Activated CD8-positive, alpha-beta T cell treated with anti-CD3 and anti-CD28 coated beads for 36 hours (primary cell): ENCODE measurements at regions not wholly inside any gene's neighbourhood (a gene's known extent, or its start where the extent isn't known, plus 50 kb on each side); places are given as distances from the start of the nearest gene placed in this dataset.

Experiments used
- ATAC-seq: fragments of 200-7000 bp; cut with Tn5 transposase; one replicate; pipeline ENCODE4 v1.10.0; 2021; ENCODE audit warnings: mild to moderate bottlenecking, moderate library complexity
- CTCF ChIA-PET: fragments of 350-600 bp; sonication (Branson Sonifier 250); formaldehyde crosslinking; loops from one replicate; lab custom pipeline; 2021; ENCODE audit warnings: antibody characterized with exemption; lab: Charles Lee
- POLR2A ChIA-PET: fragments of 350-600 bp; sonication (Branson Sonifier 250); formaldehyde crosslinking; loops from one replicate; lab custom pipeline; 2021; ENCODE audit warnings: antibody characterized with exemption; lab: Charles Lee
- DNase-seq: peaks from one replicate; pipeline ENCODE4 v3.0.0-alpha.2; 2020
- H3K27ac Mint-ChIP-seq: one replicate; pipeline ENCODE4 v1.8.0; 2021; ENCODE audit warnings: mild to moderate bottlenecking, mixed read lengths
- H3K27me3 Mint-ChIP-seq: one replicate; pipeline ENCODE4 v1.8.0; 2021; ENCODE audit warnings: mixed read lengths
- H3K36me3 Mint-ChIP-seq: one replicate; pipeline ENCODE4 v1.8.0; 2021; ENCODE audit warnings: low read depth, mixed read lengths
- H3K4me1 Mint-ChIP-seq: one replicate; pipeline ENCODE4 v1.8.0; 2021; ENCODE audit warnings: low read depth, mixed read lengths
- H3K4me3 Mint-ChIP-seq: one replicate; pipeline ENCODE4 v1.8.0; 2021; ENCODE audit warnings: mild to moderate bottlenecking, moderate library complexity, mixed read lengths
- H3K9me3 Mint-ChIP-seq: one replicate; pipeline ENCODE4 v1.8.0; 2021; ENCODE audit warnings: mixed read lengths
- CTCF ChIP-seq: fragments of 200-600 bp; IDR thresholded peaks from one replicate; pipeline ENCODE4 v1.8.0; 2022; ENCODE audit warnings: antibody characterized with exemption, mild to moderate bottlenecking
- intact Hi-C: fragments of 100-400 bp; cut with micrococcal nuclease; formaldehyde crosslinking; loops from one replicate; pipeline ENCODE4 v1.10.0; 2022

- H3K36me3 Mint-ChIP-seq = no peaks in the 10 kb centered on the region
- CTCF ChIA-PET = no interaction called here
These were observed 67.3 kb upstream of the JAG1 start for GRCh38 chr20:10741060-10741459.

DNA sequence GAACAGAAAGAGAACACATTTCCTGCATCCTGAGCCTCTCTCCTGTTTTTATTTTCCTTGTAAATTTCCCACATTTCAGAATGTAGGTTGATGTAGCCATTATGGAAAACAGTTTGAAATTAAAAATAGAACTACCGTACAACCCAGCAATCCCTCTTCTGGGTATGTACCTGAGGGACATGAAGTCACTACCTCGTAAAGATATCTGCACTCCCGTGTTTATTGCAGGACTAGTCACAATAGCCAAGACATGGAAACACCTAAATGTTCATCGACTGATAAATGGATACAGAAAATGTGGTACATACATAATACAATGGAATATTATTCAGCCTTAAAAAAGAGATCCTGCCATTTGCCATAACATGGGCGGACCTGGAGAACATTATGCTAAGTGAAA, 72.0 kb upstream of the JAG1 start:
- H3K4me3 Mint-ChIP-seq = no peak overlapping the region
- DNase-seq = no peak
- TF ChIP-seq CTCF = no peak
- no peaks in the 10 kb centered on the region for H3K4me1 Mint-ChIP-seq
- ATAC-seq = no peak
- H3K27me3 Mint-ChIP-seq = peaks cover 9% of the 10 kb centered on the region
- ChIA-PET CTCF (no interaction called here), POLR2A (interaction anchor here (1.1 kb wide), 1 partner anchor 311 kb away, joined by 4 read pairs; no protein-coding TSS in a partner anchor)
- intact Hi-C loops = no loop called here
- no peaks in the 10 kb centered on the region for H3K36me3 Mint-ChIP-seq
- no peak overlapping the region for H3K27ac Mint-ChIP-seq
- H3K9me3 Mint-ChIP-seq = no peaks in the 10 kb centered on the region

More at GRCh38 chr20:10741060-10741459, 67.3 kb upstream of the JAG1 start:
- POLR2A ChIA-PET = no interaction called here
- Mint-ChIP-seq H3K4me1 (no peaks in the 10 kb centered on the region), H3K9me3 (no peaks in the 10 kb centered on the region), H3K27ac (no peak overlapping the region), H3K27me3 (peaks cover 7% of the 10 kb centered on the region), H3K4me3 (no peak overlapping the region)
- intact Hi-C loops = no loop called here
- ATAC-seq (no peak), DNase-seq (no peak)
- TF ChIP-seq CTCF = no peak

- Mint-ChIP-seq H3K27ac (no peak overlapping the region), H3K27me3 (peaks cover 9% of the 10 kb centered on the region), H3K9me3 (no peaks in the 10 kb centered on the region), H3K4me1 (no peaks in the 10 kb centered on the region), H3K4me3 (no peak overlapping the region), H3K36me3 (no peaks in the 10 kb centered on the region)
- intact Hi-C loops = no loop called here
- DNase-seq (no peak), ATAC-seq (no peak)
- CTCF ChIA-PET = interaction anchor here (0.7 kb wide), 1 partner anchor 63 kb away, joined by 3 read pairs; no protein-coding TSS in a partner anchor
- no peak for TF ChIP-seq CTCF
- POLR2A ChIA-PET = no interaction called here
These were observed 73.2 kb upstream of the JAG1 start for GRCh38 chr20:10747019-10747418.

GRCh38 chr20:10749084-10749483, 75.3 kb upstream of the JAG1 start:
- no peak for TF ChIP-seq CTCF
- H3K4me1 Mint-ChIP-seq = no peaks in the 10 kb centered on the region
- intact Hi-C loops = no loop called here
- H3K36me3 Mint-ChIP-seq = no peaks in the 10 kb centered on the region
- H3K27me3 Mint-ChIP-seq = peaks cover 9% of the 10 kb centered on the region
- H3K4me3 Mint-ChIP-seq = no peak overlapping the region
- ChIA-PET POLR2A (no interaction called here), CTCF (interaction anchor here (0.8 kb wide), 1 partner anchor 9 kb away, joined by 3 read pairs; no protein-coding TSS in a partner anchor)
- no peak overlapping the region for H3K27ac Mint-ChIP-seq
- no peak for ATAC-seq
- no peaks in the 10 kb centered on the region for H3K9me3 Mint-ChIP-seq
- DNase-seq = no peak

DNA sequence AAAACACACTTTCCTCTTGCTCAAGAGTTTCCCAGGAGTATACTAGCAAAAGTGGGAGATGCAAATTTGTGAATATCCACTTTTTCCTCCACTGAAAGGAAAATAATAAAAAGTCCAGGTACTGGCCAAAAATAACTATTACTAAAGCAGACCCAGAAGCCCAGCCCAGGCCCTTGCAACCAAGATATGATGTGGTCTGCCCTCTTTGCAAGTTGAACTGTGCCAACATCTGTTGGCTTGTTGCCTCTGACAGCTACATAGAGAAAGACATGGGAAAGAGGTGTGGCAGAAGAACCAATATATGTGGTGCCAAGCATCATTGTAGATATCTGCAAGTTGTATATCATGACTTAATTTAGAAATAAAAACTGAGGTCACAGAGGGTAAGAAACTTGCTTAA, 78.4 kb upstream of the JAG1 start:
- peaks cover 12% of the 10 kb centered on the region for H3K27me3 Mint-ChIP-seq
- H3K27ac Mint-ChIP-seq = no peak overlapping the region
- no peak for ATAC-seq
- ChIA-PET CTCF (no interaction called here), POLR2A (no interaction called here)
- H3K4me1 Mint-ChIP-seq = no peaks in the 10 kb centered on the region
- H3K9me3 Mint-ChIP-seq = no peaks in the 10 kb centered on the region
- TF ChIP-seq CTCF = no peak
- DNase-seq = no peak
- intact Hi-C loops = no loop called here
- no peak overlapping the region for H3K4me3 Mint-ChIP-seq
- no peaks in the 10 kb centered on the region for H3K36me3 Mint-ChIP-seq
